Trophoblast cell (in vitro differentiated cells and primary cell): ENCODE measurements at regions not wholly inside any gene's neighbourhood (a gene's known extent, or its start where the extent isn't known, plus 50 kb on each side); places are given as distances from the start of the nearest gene placed in this dataset.

Experiments used
- DNase-seq, 2 donors: peaks; one replicate each; pipeline ENCODE4 v3.0.0-alpha.2; 2016
- H2AFZ ChIP-seq: 2 replicates; pipeline ENCODE4 v1.6.1; 2013; ENCODE audit warnings: low read length, moderate library complexity, mild to moderate bottlenecking; ENCODE audit not compliant: insufficient read depth, poor library complexity
- H2AK5ac ChIP-seq: 2 replicates; pipeline ENCODE4 v1.6.1; 2013; ENCODE audit warnings: mild to moderate bottlenecking, low read length
- H2BK120ac ChIP-seq: 2 replicates; pipeline ENCODE4 v1.6.1; 2013; ENCODE audit warnings: low read length, mild to moderate bottlenecking, moderate library complexity; ENCODE audit not compliant: insufficient read depth, poor library complexity
- H2BK12ac ChIP-seq: 2 replicates; pipeline ENCODE4 v1.6.1; 2013; ENCODE audit warnings: mild to moderate bottlenecking, low read length, moderate library complexity
- H2BK5ac ChIP-seq: 2 replicates; pipeline ENCODE4 v1.6.1; 2013; ENCODE audit warnings: low read length, low read depth, moderate library complexity, mild to moderate bottlenecking; ENCODE audit not compliant: poor library complexity
- H3K14ac ChIP-seq: 2 replicates; pipeline ENCODE4 v1.6.1; 2013; ENCODE audit warnings: mild to moderate bottlenecking, low read length
- H3K18ac ChIP-seq: 2 replicates; pipeline ENCODE4 v1.6.1; 2013; ENCODE audit warnings: mild to moderate bottlenecking, low read length
- H3K23ac ChIP-seq: 2 replicates; pipeline ENCODE4 v1.6.1; 2013; ENCODE audit warnings: low read length
- H3K27ac ChIP-seq: 2 replicates; pipeline ENCODE4 v1.5.1; 2013; ENCODE audit warnings: low read depth, mild to moderate bottlenecking, inconsistent platforms, low read length, moderate library complexity
- H3K27me3 ChIP-seq: 2 replicates; pipeline ENCODE4 v1.6.1; 2013; ENCODE audit warnings: inconsistent platforms, mild to moderate bottlenecking, low read length, moderate library complexity; ENCODE audit not compliant: insufficient read depth
- H3K36me3 ChIP-seq, 2 experiments: 1 replicate in 1 of 2; 2 replicates in 1 of 2; pipeline ENCODE4 v1.6.1; 2013; ENCODE audit warnings: low read length in 2 of 2, mild to moderate bottlenecking in 2 of 2, moderate library complexity in 1 of 2; ENCODE audit not compliant: insufficient read depth in 2 of 2, control insufficient read depth in 1 of 2
- H3K4ac ChIP-seq: 2 replicates; pipeline ENCODE4 v1.6.1; 2013; ENCODE audit warnings: low read depth, mild to moderate bottlenecking, low read length, moderate library complexity
- H3K4me1 ChIP-seq, 2 experiments: 1 replicate in 1 of 2; 2 replicates in 1 of 2; pipeline ENCODE4 v1.6.1; 2013; ENCODE audit warnings: low read length in 2 of 2, mild to moderate bottlenecking in 2 of 2, moderate library complexity in 1 of 2; ENCODE audit not compliant: insufficient read depth in 2 of 2, control insufficient read depth in 1 of 2
- H3K4me2 ChIP-seq: 2 replicates; pipeline ENCODE4 v1.6.1; 2013; ENCODE audit warnings: inconsistent platforms, mild to moderate bottlenecking, low read length, moderate library complexity
- H3K4me3 ChIP-seq: 2 replicates; pipeline ENCODE4 v1.5.1; 2013; ENCODE audit warnings: mild to moderate bottlenecking, low read depth, low read length, inconsistent platforms
- H3K79me1 ChIP-seq: one replicate; pipeline ENCODE4 v1.6.1; 2013; ENCODE audit warnings: low read length
- H3K79me2 ChIP-seq: 2 replicates; pipeline ENCODE4 v1.6.1; 2013; ENCODE audit warnings: low read length, mild to moderate bottlenecking; ENCODE audit not compliant: control insufficient read depth, insufficient read depth, poor library complexity
- H3K9ac ChIP-seq: 2 replicates; pipeline ENCODE4 v1.6.1; 2013; ENCODE audit warnings: mild to moderate bottlenecking, low read length
- H3K9me3 ChIP-seq: 2 replicates; pipeline ENCODE4 v1.6.1; 2013; ENCODE audit warnings: low read depth, mild to moderate bottlenecking, control low read depth, inconsistent platforms, low read length; ENCODE audit not compliant: insufficient read depth
- H4K12ac ChIP-seq: 2 replicates; pipeline ENCODE4 v1.6.1; 2013; ENCODE audit warnings: low read depth, mild to moderate bottlenecking, low read length, moderate library complexity
- H4K8ac ChIP-seq: 2 replicates; pipeline ENCODE4 v1.6.1; 2013; ENCODE audit warnings: low read depth, mild to moderate bottlenecking, low read length, moderate library complexity
- H4K91ac ChIP-seq: one replicate; pipeline ENCODE4 v1.6.1; 2013; ENCODE audit warnings: low read depth, mild to moderate bottlenecking, low read length, moderate library complexity
- WGBS: extraction: QIAGEN DNeasy Blood & Tissue Kit; methylation state at CpG from one replicate; pipeline ENCODE4 v1.1.7; 2013; ENCODE audit warnings: missing lambda C conversion rate; ENCODE audit not compliant: insufficient read length, insufficient coverage; ENCODE audit errors: extremely low coverage; 5-methylcytosine and 5-hydroxymethylcytosine counted together

- H3K27me3 ChIP-seq, result no peaks in the 10 kb centered on the region
- no peak overlapping the region for H2BK5ac ChIP-seq
- H2BK120ac ChIP-seq, result no peak overlapping the region
- no peak overlapping the region for H3K18ac ChIP-seq
- H4K8ac ChIP-seq, result no peak overlapping the region
- no peak overlapping the region for H3K4me3 ChIP-seq
- no peak for DNase-seq
- no peak overlapping the region for H3K4me2 ChIP-seq
- WGBS, result no CpG with 5 or more reads among the region's 3 CpGs
- H2AK5ac ChIP-seq, result no peak overlapping the region
- no peaks in the 10 kb centered on the region for H3K36me3 ChIP-seq
- no peak overlapping the region for H3K27ac ChIP-seq
- no peaks in the 10 kb centered on the region for H3K4me1 ChIP-seq
- H3K79me1 ChIP-seq, result no peaks in the 10 kb centered on the region
- no peaks in the 10 kb centered on the region for H3K9me3 ChIP-seq
- no peaks in the 10 kb centered on the region for H3K79me2 ChIP-seq
- H3K9ac ChIP-seq, result no peak overlapping the region
- no peak overlapping the region for H3K23ac ChIP-seq
- H4K12ac ChIP-seq, result no peak overlapping the region
- H2AFZ ChIP-seq, result no peak overlapping the region
- no peak overlapping the region for H3K4ac ChIP-seq
- H4K91ac ChIP-seq, result no peak overlapping the region
- no peak overlapping the region for H2BK12ac ChIP-seq
- H3K14ac ChIP-seq, result no peak overlapping the region
Measured at GRCh38 chr2:220166616-220167015, 539.2 kb downstream of the SLC4A3 start.

GRCh38 chr2:220167956-220168355 is 540.5 kb downstream of the SLC4A3 start:
- Histone ChIP-seq H3K27me3 (no peaks in the 10 kb centered on the region), H2AK5ac (no peak overlapping the region), H3K18ac (no peak overlapping the region), H3K23ac (no peak overlapping the region), H3K27ac (no peak overlapping the region), H3K4me3 (no peak overlapping the region), H3K4ac (no peak overlapping the region), H3K36me3 (no peaks in the 10 kb centered on the region), H2BK12ac (no peak overlapping the region), H3K79me1 (no peaks in the 10 kb centered on the region), H3K14ac (no peak overlapping the region), H3K9ac (no peak overlapping the region), H3K4me1 (no peaks in the 10 kb centered on the region), H3K9me3 (no peaks in the 10 kb centered on the region), H3K79me2 (no peaks in the 10 kb centered on the region), H3K4me2 (no peak overlapping the region), H4K12ac (no peak overlapping the region), H2AFZ (no peak overlapping the region), H2BK5ac (no peak overlapping the region), H4K8ac (no peak overlapping the region), H4K91ac (no peak overlapping the region), H2BK120ac (no peak overlapping the region)
- no peak for DNase-seq
- WGBS, result no CpG with 5 or more reads among the region's 4 CpGs

GRCh38 chr2:220168891-220169546 is 541.6 kb downstream of the SLC4A3 start:
- no peak overlapping the region for H3K4ac ChIP-seq
- WGBS, result no CpG with 5 or more reads among the region's 4 CpGs
- H3K9ac ChIP-seq, result no peak overlapping the region

GRCh38 chr2:220174826-220175225 is 547.4 kb downstream of the SLC4A3 start:
- DNase-seq, result no peak
- no peak overlapping the region for H2BK5ac ChIP-seq
- no peak overlapping the region for H3K4me3 ChIP-seq
- no peak overlapping the region for H3K14ac ChIP-seq
- no peak overlapping the region for H2BK120ac ChIP-seq
- H3K27ac ChIP-seq, result no peak overlapping the region
- H4K12ac ChIP-seq, result no peak overlapping the region
- no peaks in the 10 kb centered on the region for H3K9me3 ChIP-seq
- WGBS, result no CpG with 5 or more reads among the region's 2 CpGs
- H2AFZ ChIP-seq, result no peak overlapping the region
- no peak overlapping the region for H3K18ac ChIP-seq
- H3K27me3 ChIP-seq, result no peaks in the 10 kb centered on the region
- no peaks in the 10 kb centered on the region for H3K36me3 ChIP-seq
- peaks cover 1 to 2% of the 10 kb centered on the region in 2 experiments for H3K4me1 ChIP-seq
- peak overlapping the region; percentile 47 for H2BK12ac ChIP-seq
- H4K8ac ChIP-seq, result no peak overlapping the region
- H3K9ac ChIP-seq, result no peak overlapping the region
- no peak overlapping the region for H3K4ac ChIP-seq
- H4K91ac ChIP-seq, result no peak overlapping the region
- H3K79me1 ChIP-seq, result peaks cover 4% of the 10 kb centered on the region
- H3K4me2 ChIP-seq, result no peak overlapping the region
- no peak overlapping the region for H3K23ac ChIP-seq
- H2AK5ac ChIP-seq, result no peak overlapping the region
- H3K79me2 ChIP-seq, result no peaks in the 10 kb centered on the region

More at GRCh38 chr2:220168891-220169546, 541.6 kb downstream of the SLC4A3 start:
- Histone ChIP-seq H3K27ac (no peak overlapping the region), H4K8ac (no peak overlapping the region), H3K36me3 (no peaks in the 10 kb centered on the region), H2AK5ac (no peak overlapping the region), H3K79me1 (no peaks in the 10 kb centered on the region), H3K4me1 (no peaks in the 10 kb centered on the region), H2AFZ (no peak overlapping the region), H2BK12ac (no peak overlapping the region), H3K18ac (no peak overlapping the region), H3K9me3 (no peaks in the 10 kb centered on the region), H3K27me3 (no peaks in the 10 kb centered on the region), H3K4me3 (no peak overlapping the region), H3K23ac (no peak overlapping the region), H4K12ac (no peak overlapping the region), H3K4me2 (no peak overlapping the region), H2BK5ac (no peak overlapping the region), H4K91ac (no peak overlapping the region), H3K14ac (no peak overlapping the region), H2BK120ac (no peak overlapping the region), H3K79me2 (no peaks in the 10 kb centered on the region)
- DNase-seq, result no peak
